ENCODE measurements at regions not wholly inside any gene's neighbourhood (a gene's known extent, or its start where the extent isn't known, plus 50 kb on each side); places are given as distances from the start of the nearest gene placed in this dataset.

GRCh38 chr6:40973304-40973703, 65.7 kb downstream of the UNC5CL start:
- no peak for DNase-seq

- no peak for DNase-seq
Measured at GRCh38 chr6:40972814-40973213, 66.2 kb downstream of the UNC5CL start.

GRCh38 chr6:40972190-40972589, 66.8 kb downstream of the UNC5CL start:
- DNase-seq = no peak

GRCh38 chr6:40968620-40969164, 70.3 kb downstream of the UNC5CL start:
- no peak for DNase-seq

- DNase-seq = no peak
Measured at GRCh38 chr6:40966860-40967259, 72.2 kb downstream of the UNC5CL start.

- no peak for DNase-seq
Measured at GRCh38 chr6:40965046-40965445, 74.0 kb downstream of the UNC5CL start.

GRCh38 chr6:40963019-40963418, 76.0 kb downstream of the UNC5CL start:
- no peak for DNase-seq

GRCh38 chr6:40962241-40962640, 76.8 kb downstream of the UNC5CL start:
- DNase-seq = no peak

GRCh38 chr6:40961831-40962230, 77.2 kb downstream of the UNC5CL start:
- no peak for DNase-seq

- DNase-seq = no peak
Measured at GRCh38 chr6:40960742-40961430, 78.1 kb downstream of the UNC5CL start.

- no peak for DNase-seq
Measured at GRCh38 chr6:40959781-40960327, 79.2 kb downstream of the UNC5CL start.

GRCh38 chr6:40958738-40959137, 80.3 kb downstream of the UNC5CL start:
- no peak for DNase-seq

- DNase-seq = no peak
Measured at GRCh38 chr6:40957616-40958492, 81.2 kb downstream of the UNC5CL start.

- DNase-seq = no peak
Measured at GRCh38 chr6:40956936-40957335, 82.1 kb downstream of the UNC5CL start.

- no peak for DNase-seq
Measured at GRCh38 chr6:40955178-40955545, 83.9 kb downstream of the UNC5CL start.

- no peak for DNase-seq
Measured at GRCh38 chr6:40954446-40955177, 84.4 kb downstream of the UNC5CL start.

GRCh38 chr6:40953486-40953885, 85.5 kb downstream of the UNC5CL start:
- DNase-seq = no peak

GRCh38 chr6:40950986-40951698, 87.9 kb downstream of the UNC5CL start:
- DNase-seq = no peak

- DNase-seq = no peak
Measured at GRCh38 chr6:40948570-40948969, 90.5 kb downstream of the UNC5CL start.

GRCh38 chr6:40947876-40948526, 91.0 kb downstream of the UNC5CL start:
- no peak for DNase-seq

- no peak for DNase-seq
Measured at GRCh38 chr6:40946738-40947301, 92.2 kb downstream of the UNC5CL start.

Data from GDM1 (cell line).